ENCODE measurements at regions not wholly inside any gene's neighbourhood (a gene's known extent, or its start where the extent isn't known, plus 50 kb on each side); places are given as distances from the start of the nearest gene placed in this dataset.

DNA sequence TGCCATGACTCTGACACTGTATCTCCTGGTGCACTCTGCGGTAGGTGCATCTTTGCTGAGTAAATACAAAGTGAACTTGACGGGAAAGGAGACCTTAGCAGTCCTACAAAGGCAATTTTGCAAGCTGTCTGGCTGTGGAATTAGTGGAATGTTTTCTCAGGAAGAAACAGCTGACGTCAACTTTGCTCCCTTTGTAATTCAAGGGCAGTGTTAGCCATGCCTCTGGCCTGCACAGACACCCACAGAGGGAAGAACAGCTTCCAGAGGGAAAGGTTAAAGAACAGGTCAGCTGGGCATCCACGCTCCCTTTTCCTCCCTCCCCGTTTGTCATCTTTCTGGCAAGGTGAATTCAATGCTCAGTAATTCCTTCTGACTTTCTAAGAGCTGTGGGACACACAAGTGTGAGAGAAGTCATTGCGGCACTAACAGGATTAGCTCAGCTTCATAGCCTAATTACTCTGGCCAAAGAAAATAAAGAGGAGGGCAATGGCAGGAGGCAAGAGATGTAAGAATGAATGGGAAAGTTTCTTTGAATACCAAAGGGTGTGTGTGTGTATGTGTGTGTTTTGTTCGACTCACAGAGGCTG is 476.9 kb upstream of the GOT2 start:
- H3K36me3 Mint-ChIP-seq (ENCODE audit: low read depth): no peaks in the 10 kb centered on the region; the same call in 1 of the 2 replicates
- H3K27me3 Mint-ChIP-seq (ENCODE audit: insufficient read depth): peaks cover 5% of the 10 kb centered on the region; the same call in 1 of the 2 replicates
- TF ChIP-seq, protein P1, sequence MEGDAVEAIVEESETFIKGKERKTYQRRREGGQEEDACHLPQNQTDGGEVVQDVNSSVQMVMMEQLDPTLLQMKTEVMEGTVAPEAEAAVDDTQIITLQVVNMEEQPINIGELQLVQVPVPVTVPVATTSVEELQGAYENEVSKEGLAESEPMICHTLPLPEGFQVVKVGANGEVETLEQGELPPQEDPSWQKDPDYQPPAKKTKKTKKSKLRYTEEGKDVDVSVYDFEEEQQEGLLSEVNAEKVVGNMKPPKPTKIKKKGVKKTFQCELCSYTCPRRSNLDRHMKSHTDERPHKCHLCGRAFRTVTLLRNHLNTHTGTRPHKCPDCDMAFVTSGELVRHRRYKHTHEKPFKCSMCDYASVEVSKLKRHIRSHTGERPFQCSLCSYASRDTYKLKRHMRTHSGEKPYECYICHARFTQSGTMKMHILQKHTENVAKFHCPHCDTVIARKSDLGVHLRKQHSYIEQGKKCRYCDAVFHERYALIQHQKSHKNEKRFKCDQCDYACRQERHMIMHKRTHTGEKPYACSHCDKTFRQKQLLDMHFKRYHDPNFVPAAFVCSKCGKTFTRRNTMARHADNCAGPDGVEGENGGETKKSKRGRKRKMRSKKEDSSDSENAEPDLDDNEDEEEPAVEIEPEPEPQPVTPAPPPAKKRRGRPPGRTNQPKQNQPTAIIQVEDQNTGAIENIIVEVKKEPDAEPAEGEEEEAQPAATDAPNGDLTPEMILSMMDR (IDR thresholded peaks at IDR 0.05): no peak
- peaks cover 26% of the 10 kb centered on the region; the same call in 1 of the 2 replicates for H3K4me1 Mint-ChIP-seq (ENCODE audit: low read depth)
- H3K4me3 Mint-ChIP-seq: peak overlapping the region; percentile 18; the same call in 1 of the 2 replicates
- H3K9me3 Mint-ChIP-seq: peaks cover 8% of the 10 kb centered on the region; the same call in 1 of the 2 replicates
- peak; percentile 53 for DNase-seq
- peak overlapping the region; percentile 54; the same call in 1 of the 2 replicates for H3K27ac Mint-ChIP-seq

DNA sequence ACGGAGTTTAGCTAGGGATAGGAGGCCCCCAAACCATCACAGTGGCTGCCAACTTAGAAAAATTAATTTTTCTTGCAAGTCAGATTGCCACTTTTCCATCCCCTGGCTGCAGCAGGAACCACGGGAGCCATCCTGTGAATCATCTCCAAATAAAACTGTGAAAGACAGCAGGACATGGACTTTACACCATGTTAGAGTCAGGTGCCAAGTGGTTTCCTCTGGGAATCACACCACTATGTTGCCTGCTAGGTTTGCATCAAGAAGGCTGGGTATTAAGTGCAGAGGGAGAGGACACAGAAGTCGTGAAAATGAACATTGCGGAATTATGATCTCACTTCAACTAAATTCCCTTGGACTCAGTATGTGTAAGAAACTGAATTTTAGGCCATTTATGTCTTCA is 471.3 kb upstream of the GOT2 start:
- TF ChIP-seq, protein P1 (IDR thresholded peaks at IDR 0.05): no peak
- Mint-ChIP-seq H3K4me3 (no peak overlapping the region), H3K27me3 (ENCODE audit: insufficient read depth) (peaks cover 5% of the 10 kb centered on the region; the same call in 1 of the 2 replicates), H3K36me3 (ENCODE audit: low read depth) (no peaks in the 10 kb centered on the region; the same call in 1 of the 2 replicates), H3K27ac (no peak overlapping the region), H3K4me1 (ENCODE audit: low read depth) (peaks cover under 1% of the 10 kb centered on the region; the same call in 1 of the 2 replicates), H3K9me3 (peaks cover 8% of the 10 kb centered on the region; the same call in 1 of the 2 replicates)
- no peak for DNase-seq

DNA sequence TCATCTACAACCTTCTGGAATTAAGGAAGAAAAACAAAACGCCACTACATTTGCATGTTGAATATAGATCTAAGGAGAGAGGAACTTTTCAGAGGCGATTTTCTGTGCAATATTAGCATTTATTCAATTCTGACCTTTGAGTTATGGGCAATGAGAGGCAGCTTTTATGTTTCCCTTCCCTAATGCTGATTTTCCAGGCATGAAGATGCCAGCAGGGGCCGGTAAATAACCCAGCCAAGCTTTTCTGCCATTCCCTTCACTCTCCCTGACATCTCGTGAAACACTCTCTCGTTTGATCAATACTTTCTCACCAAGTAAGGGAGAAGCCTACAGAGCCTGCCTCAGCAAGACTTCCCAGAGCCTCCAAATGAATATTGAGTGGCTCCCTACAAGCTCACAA is 470.5 kb upstream of the GOT2 start:
- peaks cover 5% of the 10 kb centered on the region; the same call in 1 of the 2 replicates for H3K27me3 Mint-ChIP-seq (ENCODE audit: insufficient read depth)
- H3K4me3 Mint-ChIP-seq: no peak overlapping the region

DNA sequence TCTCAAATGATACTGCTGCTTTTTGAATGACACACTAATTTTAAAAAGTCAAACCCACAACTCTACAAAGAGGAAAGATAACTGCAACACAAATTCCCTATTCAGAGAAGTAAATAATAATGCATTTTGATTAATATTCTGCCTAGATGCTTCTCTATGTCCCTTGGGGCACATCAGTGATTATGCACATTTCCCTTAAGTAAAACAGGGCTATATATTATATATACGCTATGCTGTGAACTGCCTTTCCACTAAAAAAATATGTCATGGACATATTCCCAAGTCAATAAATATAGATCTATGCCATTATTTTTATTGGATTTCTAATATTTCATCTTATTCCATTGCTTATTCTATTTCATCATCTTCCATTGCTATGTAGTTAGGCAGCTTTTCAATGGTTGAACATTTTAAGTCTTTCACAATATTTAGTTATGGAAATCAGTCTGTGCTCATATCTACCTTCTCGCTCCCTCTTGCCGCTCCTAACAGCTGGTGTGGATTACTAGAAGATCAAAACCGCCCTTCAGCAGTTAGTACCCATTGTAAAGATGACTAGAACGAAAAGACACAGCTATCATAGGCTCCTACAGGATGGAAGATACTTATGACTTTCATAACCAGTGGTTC is 468.2 kb upstream of the GOT2 start:
- Mint-ChIP-seq H3K4me3 (no peak overlapping the region), H3K4me1 (ENCODE audit: low read depth) (no peaks in the 10 kb centered on the region), H3K27ac (no peak overlapping the region), H3K27me3 (ENCODE audit: insufficient read depth) (peaks cover 1% of the 10 kb centered on the region; the same call in 1 of the 2 replicates), H3K9me3 (peaks cover 2% of the 10 kb centered on the region; the same call in 1 of the 2 replicates), H3K36me3 (ENCODE audit: low read depth) (no peaks in the 10 kb centered on the region)
- DNase-seq: no peak
- TF ChIP-seq, protein P1 (IDR thresholded peaks at IDR 0.05): no peak

More for the DNA sequence above, 470.5 kb upstream of the GOT2 start:
- H3K9me3 Mint-ChIP-seq: peaks cover 7% of the 10 kb centered on the region; the same call in 1 of the 2 replicates
- no peaks in the 10 kb centered on the region for H3K4me1 Mint-ChIP-seq (ENCODE audit: low read depth)
- no peak for DNase-seq
- no peak overlapping the region for H3K27ac Mint-ChIP-seq
- no peaks in the 10 kb centered on the region; the same call in 1 of the 2 replicates for H3K36me3 Mint-ChIP-seq (ENCODE audit: low read depth)
- TF ChIP-seq, protein P1 (IDR thresholded peaks at IDR 0.05): no peak

DNA sequence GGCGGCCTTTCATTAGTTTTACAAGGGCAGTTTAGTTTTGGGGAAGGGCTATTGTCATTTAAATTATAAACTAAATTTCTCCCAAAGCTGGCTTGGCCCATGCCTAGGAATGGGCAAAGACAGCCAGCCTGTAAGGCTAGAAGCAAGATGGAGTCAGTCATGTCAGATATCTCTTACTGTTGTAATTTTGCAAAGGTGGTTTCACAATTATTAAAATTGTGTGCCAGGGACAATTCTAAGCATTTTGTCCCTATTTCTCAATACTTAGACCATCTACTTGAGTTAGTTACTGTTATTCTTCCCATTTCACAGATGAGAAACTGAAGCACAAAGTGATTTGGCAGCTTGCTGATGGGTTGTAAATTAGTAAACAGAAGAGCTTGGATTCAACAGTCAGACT is 467.7 kb upstream of the GOT2 start:
- TF ChIP-seq, protein P1 (IDR thresholded peaks at IDR 0.05): no peak
- Mint-ChIP-seq H3K4me1 (ENCODE audit: low read depth) (no peaks in the 10 kb centered on the region), H3K9me3 (no peaks in the 10 kb centered on the region; the same call in 1 of the 2 replicates)

More for the DNA sequence above, 467.7 kb upstream of the GOT2 start:
- DNase-seq: no peak
- no peaks in the 10 kb centered on the region; the same call in 1 of the 2 replicates for H3K27me3 Mint-ChIP-seq (ENCODE audit: insufficient read depth)
- H3K27ac Mint-ChIP-seq: no peak overlapping the region
- no peak overlapping the region for H3K4me3 Mint-ChIP-seq
- H3K36me3 Mint-ChIP-seq (ENCODE audit: low read depth): no peaks in the 10 kb centered on the region
